Cardiac muscle cell (in vitro differentiated cells and primary cell): ENCODE measurements at regions not wholly inside any gene's neighbourhood (a gene's known extent, or its start where the extent isn't known, plus 50 kb on each side); places are given as distances from the start of the nearest gene placed in this dataset.
A peak's percentile ranks its signal among the peaks of the same experiment; 100 is the strongest.

Source experiments
- DNase-seq, 2 donors: peaks; one replicate each; pipeline versions ENCODE4 v3.0.0 to v3.0.0-alpha.2; 2010 to 2017; ENCODE audit warnings: low read depth in 1 of 2, low spot score in 1 of 2
- H3K27ac ChIP-seq: fragments of 200-600 bp; sonication (generic); 2 replicates; pipeline ENCODE4 v1.5.1; 2016
- H3K27me3 ChIP-seq: fragments of 200-600 bp; sonication (generic); 2 replicates; pipeline ENCODE4 v1.6.0; 2016; ENCODE audit warnings: control low read depth
- H3K36me3 ChIP-seq: fragments of 200-600 bp; sonication (generic); 2 replicates; pipeline ENCODE4 v1.5.1; 2016; ENCODE audit warnings: control low read depth
- H3K4me1 ChIP-seq: fragments of 200-600 bp; sonication (generic); 2 replicates; pipeline ENCODE4 v1.8.1; 2017; ENCODE audit warnings: low read depth, mild to moderate bottlenecking, mixed run types
- H3K4me3 ChIP-seq: fragments of 200-600 bp; sonication (generic); 2 replicates; pipeline ENCODE4 v1.5.1; 2016; ENCODE audit warnings: mild to moderate bottlenecking
- H3K9me3 ChIP-seq: fragments of 200-600 bp; sonication (generic); 2 replicates; pipeline ENCODE4 v1.5.1; 2017; ENCODE audit warnings: low read depth, mild to moderate bottlenecking, control low read depth
- TF ChIP-seq, protein P1 (sequence below): IDR thresholded peaks from 2 replicates; pipeline ENCODE4 v1.5.1; 2012; ENCODE audit warnings: low read depth, mild to moderate bottlenecking, low read length

DNA sequence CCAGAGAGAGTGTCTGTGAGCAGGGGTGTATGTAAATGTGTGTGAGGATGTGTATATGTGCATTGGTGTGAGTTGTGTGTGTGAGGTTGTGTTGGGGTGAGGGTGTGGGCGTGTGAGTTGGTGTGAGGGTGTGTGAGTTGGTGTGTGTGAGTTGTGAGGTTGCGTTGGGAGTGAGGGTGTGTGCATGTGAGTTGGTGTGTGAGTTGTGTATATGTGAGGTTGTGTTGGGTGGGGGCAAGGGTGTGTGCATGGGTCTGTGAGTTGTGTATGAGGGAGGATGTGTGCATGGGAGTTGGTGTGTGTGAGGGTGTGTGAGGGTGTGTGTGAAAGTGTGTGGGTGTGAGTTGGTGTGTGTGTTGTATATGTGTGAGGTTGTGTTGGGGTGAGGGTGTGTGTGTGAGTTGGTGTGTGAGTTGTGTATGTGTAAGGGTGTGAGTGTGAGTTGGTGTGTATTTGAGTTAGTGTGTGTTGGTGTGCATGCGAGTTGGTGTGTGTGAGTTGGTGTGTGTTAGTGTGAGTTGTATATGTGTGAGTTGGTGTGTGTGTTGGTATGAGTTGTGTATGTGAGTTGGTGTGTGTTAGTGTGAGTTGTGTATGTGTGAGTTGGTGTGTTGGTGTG lies 161.6 kb upstream of the IER5L start:
- no peak for DNase-seq
- no peak overlapping the region for H3K4me3 ChIP-seq
- peaks cover 22% of the 10 kb centered on the region for H3K4me1 ChIP-seq
- no peaks in the 10 kb centered on the region for H3K27me3 ChIP-seq
- TF ChIP-seq, protein P1, sequence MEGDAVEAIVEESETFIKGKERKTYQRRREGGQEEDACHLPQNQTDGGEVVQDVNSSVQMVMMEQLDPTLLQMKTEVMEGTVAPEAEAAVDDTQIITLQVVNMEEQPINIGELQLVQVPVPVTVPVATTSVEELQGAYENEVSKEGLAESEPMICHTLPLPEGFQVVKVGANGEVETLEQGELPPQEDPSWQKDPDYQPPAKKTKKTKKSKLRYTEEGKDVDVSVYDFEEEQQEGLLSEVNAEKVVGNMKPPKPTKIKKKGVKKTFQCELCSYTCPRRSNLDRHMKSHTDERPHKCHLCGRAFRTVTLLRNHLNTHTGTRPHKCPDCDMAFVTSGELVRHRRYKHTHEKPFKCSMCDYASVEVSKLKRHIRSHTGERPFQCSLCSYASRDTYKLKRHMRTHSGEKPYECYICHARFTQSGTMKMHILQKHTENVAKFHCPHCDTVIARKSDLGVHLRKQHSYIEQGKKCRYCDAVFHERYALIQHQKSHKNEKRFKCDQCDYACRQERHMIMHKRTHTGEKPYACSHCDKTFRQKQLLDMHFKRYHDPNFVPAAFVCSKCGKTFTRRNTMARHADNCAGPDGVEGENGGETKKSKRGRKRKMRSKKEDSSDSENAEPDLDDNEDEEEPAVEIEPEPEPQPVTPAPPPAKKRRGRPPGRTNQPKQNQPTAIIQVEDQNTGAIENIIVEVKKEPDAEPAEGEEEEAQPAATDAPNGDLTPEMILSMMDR: no peak
- no peaks in the 10 kb centered on the region for H3K9me3 ChIP-seq
- H3K27ac ChIP-seq: no peak overlapping the region
- H3K36me3 ChIP-seq: no peaks in the 10 kb centered on the region

- TF ChIP-seq, protein P1: no peak
- H3K36me3 ChIP-seq: no peaks in the 10 kb centered on the region
- no peaks in the 10 kb centered on the region for H3K27me3 ChIP-seq
- H3K4me1 ChIP-seq: peaks cover 27% of the 10 kb centered on the region
- no peak overlapping the region for H3K4me3 ChIP-seq
- no peak overlapping the region for H3K27ac ChIP-seq
- no peaks in the 10 kb centered on the region for H3K9me3 ChIP-seq
- peak in 1 of 2 donors; percentile 51 for DNase-seq
Measured at GRCh38 chr9:129338724-129339430, 160.8 kb upstream of the IER5L start.

- Histone ChIP-seq H3K27me3 (no peaks in the 10 kb centered on the region), H3K27ac (peak overlapping the region; percentile 79), H3K9me3 (no peaks in the 10 kb centered on the region), H3K4me3 (no peak overlapping the region), H3K36me3 (no peaks in the 10 kb centered on the region), H3K4me1 (peaks cover 29% of the 10 kb centered on the region)
- TF ChIP-seq, protein P1: no peak
- DNase-seq: peak in 1 of 2 donors; percentile 16
Measured at GRCh38 chr9:129337336-129338140, 159.5 kb upstream of the IER5L start.

DNA sequence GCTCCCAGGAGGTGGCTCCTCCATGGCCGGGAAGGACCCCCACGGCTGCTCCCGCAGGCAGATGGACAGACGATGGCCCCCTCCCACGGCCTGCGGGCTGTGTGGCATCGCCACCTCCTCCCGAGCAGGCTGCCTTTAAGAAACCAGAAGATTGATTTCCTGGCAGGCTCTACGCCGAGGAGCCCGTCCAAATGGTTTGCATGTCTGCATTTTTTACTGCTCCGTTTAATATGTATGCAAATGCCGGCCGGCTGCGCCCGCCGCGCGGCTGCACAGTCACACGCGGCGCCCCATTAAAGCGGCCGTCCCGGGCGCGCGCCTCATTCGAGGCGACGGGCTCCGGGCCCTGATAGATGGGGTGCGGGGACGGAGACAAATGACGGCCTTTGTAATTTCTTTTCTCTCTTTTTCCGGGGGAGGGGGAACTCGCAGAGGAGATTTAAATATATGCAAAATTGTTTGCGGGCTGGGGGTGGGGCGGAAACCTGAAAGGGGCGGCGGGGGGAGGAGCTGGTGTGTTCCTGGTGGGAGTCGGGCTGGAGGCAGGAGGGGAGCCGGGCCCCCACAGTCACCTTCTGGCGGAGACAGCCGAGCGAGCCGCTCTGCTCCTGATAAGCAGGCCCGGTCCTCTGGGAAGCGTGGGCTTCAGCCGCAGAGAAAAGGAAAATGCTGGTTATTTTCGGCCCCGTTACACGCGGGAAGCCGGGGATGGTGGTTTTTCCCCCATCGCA lies 158.7 kb upstream of the IER5L start:
- Histone ChIP-seq H3K4me1 (peaks cover 29% of the 10 kb centered on the region), H3K4me3 (peak overlapping the region; percentile 7), H3K27me3 (no peaks in the 10 kb centered on the region), H3K36me3 (no peaks in the 10 kb centered on the region), H3K9me3 (no peaks in the 10 kb centered on the region), H3K27ac (peak overlapping the region; percentile 79)
- TF ChIP-seq, protein P1: no peak
- peak; percentile 64 to 85 for DNase-seq

DNA sequence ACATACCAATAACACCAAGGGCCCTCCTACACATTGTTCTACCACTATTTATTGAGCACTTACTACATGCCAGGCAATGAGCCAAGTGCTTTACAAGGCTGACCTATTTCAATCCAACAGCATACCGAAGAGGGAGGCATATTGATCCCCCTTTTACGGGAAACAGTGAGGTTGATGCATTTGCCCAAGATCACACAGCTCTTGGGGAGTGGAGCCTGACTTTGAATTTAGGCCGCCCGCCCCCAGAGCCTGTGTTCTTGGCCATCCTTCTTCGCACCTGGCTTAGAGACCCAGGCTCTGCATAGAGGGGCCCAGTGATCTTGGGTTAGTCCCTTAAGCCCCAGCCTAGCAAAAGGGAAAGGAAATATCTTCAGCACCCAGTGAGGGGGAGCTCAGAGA lies 158.1 kb upstream of the IER5L start:
- no peak overlapping the region for H3K4me3 ChIP-seq
- no peaks in the 10 kb centered on the region for H3K9me3 ChIP-seq
- H3K4me1 ChIP-seq: peaks cover 27% of the 10 kb centered on the region
- H3K27ac ChIP-seq: peak overlapping the region; percentile 79
- no peaks in the 10 kb centered on the region for H3K27me3 ChIP-seq
- peak in 1 of 2 donors; percentile 90 for DNase-seq
- TF ChIP-seq, protein P1: no peak
- no peaks in the 10 kb centered on the region for H3K36me3 ChIP-seq
